ENCODE measurements at regions not wholly inside any gene's neighbourhood (a gene's known extent, or its start where the extent isn't known, plus 50 kb on each side); places are given as distances from the start of the nearest gene placed in this dataset.

DNA sequence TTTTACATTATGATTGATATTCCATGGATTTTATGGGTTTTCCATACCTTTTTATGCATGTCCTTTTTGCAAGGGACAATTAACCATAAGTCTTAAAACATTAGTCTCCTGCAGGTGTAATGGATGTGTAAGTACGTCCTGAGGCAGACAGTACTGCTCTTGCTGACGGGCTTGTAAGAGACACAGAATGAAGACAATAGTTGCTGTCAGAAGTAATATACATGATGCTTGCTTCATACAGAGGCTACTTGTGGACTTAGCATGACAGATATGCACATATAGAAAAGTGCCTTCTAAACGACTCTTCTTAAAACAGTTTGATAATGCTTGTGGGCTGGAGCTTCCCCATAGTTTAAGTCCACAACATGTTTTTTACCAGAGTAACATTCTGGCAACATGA lies 182.7 kb downstream of the SPATA31D1 start:
- H3K4me3 ChIP-seq (ENCODE audit: insufficient read length, low read depth): no peak overlapping the region
- no peak overlapping the region for H3K9ac ChIP-seq (ENCODE audit: insufficient read length, low read depth)
- H3K9me3 ChIP-seq (ENCODE audit: insufficient read depth, low read length): no peaks in the 10 kb centered on the region
- H3K4me1 ChIP-seq (ENCODE audit: insufficient read depth, insufficient read length): no peaks in the 10 kb centered on the region
- no peak for DNase-seq (ENCODE audit: low read depth, low spot score)
- H3K36me3 ChIP-seq (ENCODE audit: insufficient read depth, insufficient read length, low read length): no peaks in the 10 kb centered on the region
- TF ChIP-seq YY1 (IDR thresholded peaks at IDR 0.05; ENCODE audit: insufficient read depth, insufficient read length) (no peak), ZNF274 (IDR thresholded peaks at IDR 0.05; ENCODE audit: low read depth, low read length) (no peak), SUZ12 (IDR thresholded peaks at IDR 0.05; ENCODE audit: extremely low read depth, insufficient read depth, insufficient read length) (no peak)
- H3K27me3 ChIP-seq (ENCODE audit: insufficient read depth, insufficient read length): no peaks in the 10 kb centered on the region

DNA sequence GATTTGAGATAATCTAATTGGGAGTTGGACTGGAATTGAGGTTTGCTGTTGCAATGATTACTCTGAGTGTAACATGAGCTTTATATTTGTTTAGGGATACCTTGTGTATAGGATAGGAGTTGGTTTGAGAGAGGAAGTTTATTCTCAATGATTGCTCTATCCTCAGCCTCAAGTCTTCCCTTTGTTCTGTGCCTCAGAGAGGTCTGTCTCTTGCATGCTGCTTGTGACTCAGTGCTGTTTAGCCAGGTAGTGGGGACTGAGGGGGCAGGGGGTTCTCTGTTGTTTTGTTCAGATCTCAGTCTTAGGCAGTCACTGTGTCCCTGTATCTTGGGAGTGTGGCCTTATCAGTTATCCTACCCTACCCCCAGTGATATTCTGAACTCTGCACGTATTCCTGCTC lies 192.1 kb downstream of the SPATA31D1 start:
- Histone ChIP-seq H3K4me1 (ENCODE audit: insufficient read depth, insufficient read length) (no peaks in the 10 kb centered on the region), H3K36me3 (ENCODE audit: insufficient read depth, insufficient read length, low read length) (no peaks in the 10 kb centered on the region), H3K27me3 (ENCODE audit: insufficient read depth, insufficient read length) (no peaks in the 10 kb centered on the region), H3K9ac (ENCODE audit: insufficient read length, low read depth) (no peak overlapping the region), H3K4me3 (ENCODE audit: insufficient read length, low read depth) (no peak overlapping the region), H3K9me3 (ENCODE audit: insufficient read depth, low read length) (no peaks in the 10 kb centered on the region)
- TF ChIP-seq ZNF274 (IDR thresholded peaks at IDR 0.05; ENCODE audit: low read depth, low read length) (no peak), YY1 (IDR thresholded peaks at IDR 0.05; ENCODE audit: insufficient read depth, insufficient read length) (no peak), SUZ12 (IDR thresholded peaks at IDR 0.05; ENCODE audit: extremely low read depth, insufficient read depth, insufficient read length) (no peak)
- no peak for DNase-seq (ENCODE audit: low read depth, low spot score)

DNA sequence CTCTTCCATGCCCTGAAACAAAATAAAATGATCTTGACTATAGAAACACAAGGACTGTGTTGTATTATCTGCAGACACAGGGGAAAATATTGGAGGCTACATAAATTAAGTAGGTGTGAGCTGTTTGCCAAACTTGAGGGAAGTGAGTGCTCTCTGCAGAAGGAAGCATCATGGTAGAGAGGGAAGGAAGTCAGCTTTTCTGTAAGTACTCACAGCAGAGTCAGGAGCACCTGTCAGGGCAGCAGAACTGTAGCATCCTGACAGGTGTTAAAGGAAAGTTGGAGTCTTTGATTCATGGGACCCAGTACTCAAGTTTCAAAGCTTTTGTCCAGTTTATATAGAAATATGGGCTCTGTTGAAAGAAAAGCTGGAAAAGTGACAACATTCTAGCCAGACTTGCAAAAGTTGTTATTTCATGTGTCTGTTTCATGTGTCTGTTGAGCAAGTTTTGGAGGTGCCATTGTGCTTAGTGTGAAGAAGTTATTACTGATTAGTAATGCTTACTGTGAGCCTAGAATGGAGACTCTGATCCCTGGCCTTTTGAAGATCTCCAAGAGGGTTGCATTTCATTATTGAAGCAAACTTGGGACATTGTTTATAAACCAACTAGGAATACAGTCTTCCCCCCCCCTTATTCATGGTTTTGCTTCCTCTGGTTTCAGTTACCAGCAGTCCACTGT lies 194.7 kb downstream of the SPATA31D1 start:
- H3K4me1 ChIP-seq (ENCODE audit: insufficient read depth, insufficient read length): no peaks in the 10 kb centered on the region
- no peaks in the 10 kb centered on the region for H3K36me3 ChIP-seq (ENCODE audit: insufficient read depth, insufficient read length, low read length)
- H3K9ac ChIP-seq (ENCODE audit: insufficient read length, low read depth): no peak overlapping the region
- no peak overlapping the region for H3K4me3 ChIP-seq (ENCODE audit: insufficient read length, low read depth)
- H3K27me3 ChIP-seq (ENCODE audit: insufficient read depth, insufficient read length): no peaks in the 10 kb centered on the region
- no peak for DNase-seq (ENCODE audit: low read depth, low spot score)
- H3K9me3 ChIP-seq (ENCODE audit: insufficient read depth, low read length): no peaks in the 10 kb centered on the region
- TF ChIP-seq ZNF274 (IDR thresholded peaks at IDR 0.05; ENCODE audit: low read depth, low read length): no peak
- no peak for TF ChIP-seq YY1 (IDR thresholded peaks at IDR 0.05; ENCODE audit: insufficient read depth, insufficient read length)
- TF ChIP-seq SUZ12 (IDR thresholded peaks at IDR 0.05; ENCODE audit: extremely low read depth, insufficient read depth, insufficient read length): no peak

DNA sequence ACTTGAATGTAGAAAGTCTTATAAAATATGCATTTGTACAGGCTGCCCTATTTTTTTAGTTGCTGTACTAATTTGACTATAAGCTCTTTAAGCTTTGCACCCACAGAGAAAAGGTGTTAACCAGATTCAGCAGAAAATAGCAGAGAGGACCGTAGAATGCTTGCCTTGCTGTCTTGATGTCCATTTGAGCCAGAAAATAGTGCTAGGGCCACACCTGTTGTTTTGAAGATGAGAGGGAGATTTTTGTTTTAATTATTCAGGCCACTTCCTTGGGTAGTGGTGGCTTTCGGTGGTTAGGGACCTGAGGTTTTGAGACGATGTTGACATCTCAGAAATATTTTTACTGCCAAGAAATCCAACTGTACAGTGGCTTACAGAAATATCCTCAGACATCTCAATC lies 196.0 kb downstream of the SPATA31D1 start:
- Histone ChIP-seq H3K9me3 (ENCODE audit: insufficient read depth, low read length) (no peaks in the 10 kb centered on the region), H3K27me3 (ENCODE audit: insufficient read depth, insufficient read length) (no peaks in the 10 kb centered on the region), H3K4me1 (ENCODE audit: insufficient read depth, insufficient read length) (no peaks in the 10 kb centered on the region), H3K9ac (ENCODE audit: insufficient read length, low read depth) (no peak overlapping the region), H3K36me3 (ENCODE audit: insufficient read depth, insufficient read length, low read length) (no peaks in the 10 kb centered on the region), H3K4me3 (ENCODE audit: insufficient read length, low read depth) (no peak overlapping the region)
- TF ChIP-seq SUZ12 (IDR thresholded peaks at IDR 0.05; ENCODE audit: extremely low read depth, insufficient read depth, insufficient read length) (no peak), YY1 (IDR thresholded peaks at IDR 0.05; ENCODE audit: insufficient read depth, insufficient read length) (no peak), ZNF274 (IDR thresholded peaks at IDR 0.05; ENCODE audit: low read depth, low read length) (no peak)
- no peak for DNase-seq (ENCODE audit: low read depth, low spot score)

DNA sequence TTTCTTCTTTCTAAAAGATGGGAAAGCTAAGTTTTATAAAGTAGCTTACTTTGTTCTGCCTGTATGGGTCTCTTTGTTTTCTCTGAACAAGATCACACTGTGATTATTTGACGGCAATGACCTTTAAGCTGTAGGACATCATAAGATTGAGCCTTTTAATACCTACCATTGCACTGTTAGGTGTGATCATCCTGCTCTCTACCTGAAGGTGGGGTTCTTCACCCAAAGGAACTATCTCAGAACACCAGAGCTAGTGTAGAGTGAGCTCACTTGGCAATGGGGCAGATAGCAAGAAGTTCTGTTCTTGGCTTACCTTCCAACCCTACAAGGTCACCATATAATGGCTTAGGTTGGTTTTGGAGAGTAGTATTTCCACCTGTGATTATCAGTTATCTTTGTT lies 200.2 kb downstream of the SPATA31D1 start:
- Histone ChIP-seq H3K9me3 (ENCODE audit: insufficient read depth, low read length) (peaks cover 9% of the 10 kb centered on the region; the same call in 1 of the 2 replicates), H3K4me1 (ENCODE audit: insufficient read depth, insufficient read length) (no peaks in the 10 kb centered on the region), H3K9ac (ENCODE audit: insufficient read length, low read depth) (no peak overlapping the region), H3K27me3 (ENCODE audit: insufficient read depth, insufficient read length) (no peaks in the 10 kb centered on the region), H3K4me3 (ENCODE audit: insufficient read length, low read depth) (no peak overlapping the region), H3K36me3 (ENCODE audit: insufficient read depth, insufficient read length, low read length) (no peaks in the 10 kb centered on the region)
- no peak for DNase-seq (ENCODE audit: low read depth, low spot score)
- TF ChIP-seq YY1 (IDR thresholded peaks at IDR 0.05; ENCODE audit: insufficient read depth, insufficient read length) (no peak), ZNF274 (IDR thresholded peaks at IDR 0.05; ENCODE audit: low read depth, low read length) (no peak), SUZ12 (IDR thresholded peaks at IDR 0.05; ENCODE audit: extremely low read depth, insufficient read depth, insufficient read length) (no peak)

DNA sequence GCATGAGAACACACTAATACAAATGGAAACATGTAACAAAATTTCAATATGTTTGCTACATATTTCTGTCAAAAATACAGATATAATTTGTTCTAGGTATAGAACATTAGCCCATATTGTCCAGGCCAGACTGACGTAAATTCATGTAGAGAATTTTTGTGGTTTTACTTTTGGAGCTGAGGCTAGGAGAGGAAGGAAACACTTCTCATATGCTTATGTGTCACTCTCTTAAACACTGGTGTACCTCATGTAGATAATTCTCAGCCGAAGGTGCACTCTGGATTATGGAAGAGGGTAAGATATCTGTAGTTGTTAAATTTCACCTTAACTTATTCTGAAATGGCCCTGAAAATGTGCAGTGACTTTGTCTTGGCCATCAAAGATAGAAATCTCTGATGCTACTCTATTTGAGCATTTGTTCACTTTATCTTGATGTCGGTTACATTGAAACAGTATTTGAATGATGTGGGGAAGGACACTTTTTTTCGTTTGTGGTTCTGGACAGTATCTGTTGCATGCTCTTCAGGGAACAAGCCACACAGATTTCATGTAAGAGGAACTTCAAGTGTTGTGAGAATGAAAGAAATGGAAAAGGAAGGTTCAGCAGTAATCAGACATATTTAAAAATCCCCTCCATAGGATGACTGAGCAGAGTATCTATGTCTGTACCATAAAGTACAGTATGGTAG lies 202.7 kb downstream of the SPATA31D1 start:
- no peaks in the 10 kb centered on the region for H3K4me1 ChIP-seq (ENCODE audit: insufficient read depth, insufficient read length)
- no peak overlapping the region for H3K9ac ChIP-seq (ENCODE audit: insufficient read length, low read depth)
- H3K27me3 ChIP-seq (ENCODE audit: insufficient read depth, insufficient read length): no peaks in the 10 kb centered on the region
- no peak overlapping the region for H3K4me3 ChIP-seq (ENCODE audit: insufficient read length, low read depth)
- TF ChIP-seq ZNF274 (IDR thresholded peaks at IDR 0.05; ENCODE audit: low read depth, low read length) (no peak), SUZ12 (IDR thresholded peaks at IDR 0.05; ENCODE audit: extremely low read depth, insufficient read depth, insufficient read length) (no peak)
- no peaks in the 10 kb centered on the region for H3K36me3 ChIP-seq (ENCODE audit: insufficient read depth, insufficient read length, low read length)
- no peak for DNase-seq (ENCODE audit: low read depth, low spot score)
- H3K9me3 ChIP-seq (ENCODE audit: insufficient read depth, low read length): peaks cover 18% of the 10 kb centered on the region; the same call in 1 of the 2 replicates

DNA sequence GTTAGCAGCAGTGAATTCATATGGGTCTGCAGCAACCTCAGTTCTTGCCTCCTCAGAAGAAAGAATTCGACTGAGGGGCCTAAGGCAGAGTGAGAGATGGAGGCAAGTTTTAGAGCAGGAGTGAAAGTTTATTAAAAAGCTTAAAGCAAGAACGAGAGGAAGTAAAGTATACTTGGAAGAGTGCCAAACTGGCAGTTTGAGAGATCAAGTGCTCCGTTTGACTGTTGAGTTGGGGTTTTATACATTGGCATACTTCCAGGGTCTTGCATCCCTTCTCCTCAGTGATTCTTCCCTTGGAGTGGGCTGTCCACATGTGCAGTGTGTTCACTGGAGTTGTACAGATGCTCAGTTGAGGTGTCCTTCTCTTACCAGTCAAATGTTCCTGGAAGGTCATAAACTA lies 203.6 kb downstream of the SPATA31D1 start:
- Histone ChIP-seq H3K36me3 (ENCODE audit: insufficient read depth, insufficient read length, low read length) (no peaks in the 10 kb centered on the region), H3K4me3 (ENCODE audit: insufficient read length, low read depth) (no peak overlapping the region), H3K9ac (ENCODE audit: insufficient read length, low read depth) (no peak overlapping the region), H3K27me3 (ENCODE audit: insufficient read depth, insufficient read length) (no peaks in the 10 kb centered on the region), H3K4me1 (ENCODE audit: insufficient read depth, insufficient read length) (no peaks in the 10 kb centered on the region), H3K9me3 (ENCODE audit: insufficient read depth, low read length) (peaks cover 18% of the 10 kb centered on the region; the same call in 1 of the 2 replicates)
- DNase-seq (ENCODE audit: low read depth, low spot score): no peak
- no peak for TF ChIP-seq SUZ12 (IDR thresholded peaks at IDR 0.05; ENCODE audit: extremely low read depth, insufficient read depth, insufficient read length)
- TF ChIP-seq ZNF274 (IDR thresholded peaks at IDR 0.05; ENCODE audit: low read depth, low read length): no peak
- TF ChIP-seq YY1 (IDR thresholded peaks at IDR 0.05; ENCODE audit: insufficient read depth, insufficient read length): no peak
